GM10248 (cell line): ENCODE measurements at regions not wholly inside any gene's neighbourhood (a gene's known extent, or its start where the extent isn't known, plus 50 kb on each side); places are given as distances from the start of the nearest gene placed in this dataset.

Experiments used
- CTCF ChIA-PET: fragments of 300-600 bp; sonication (Branson Sonifier 250); formaldehyde crosslinking; extraction: SDS; loops from one replicate; lab custom pipeline; 2021; ENCODE audit warnings: antibody characterized with exemption; lab: Yijun Ruan, JAX
- POLR2A ChIA-PET: fragments of 350-650 bp; sonication (Branson Sonifier 250); formaldehyde crosslinking; extraction: SDS; loops from one replicate; lab custom pipeline; 2020; ENCODE audit warnings: antibody characterized with exemption; lab: Yijun Ruan, JAX
- DNase-seq: peaks from one replicate; pipeline ENCODE4 v3.0.0; 2012; ENCODE audit errors: extremely low spot score
- CTCF ChIP-seq: IDR thresholded peaks from 2 replicates; pipeline ENCODE4 v1.5.1; 2012; ENCODE audit warnings: mild to moderate bottlenecking, low read depth; ENCODE audit errors: extremely low read depth, missing control alignments, control extremely low read depth

DNA sequence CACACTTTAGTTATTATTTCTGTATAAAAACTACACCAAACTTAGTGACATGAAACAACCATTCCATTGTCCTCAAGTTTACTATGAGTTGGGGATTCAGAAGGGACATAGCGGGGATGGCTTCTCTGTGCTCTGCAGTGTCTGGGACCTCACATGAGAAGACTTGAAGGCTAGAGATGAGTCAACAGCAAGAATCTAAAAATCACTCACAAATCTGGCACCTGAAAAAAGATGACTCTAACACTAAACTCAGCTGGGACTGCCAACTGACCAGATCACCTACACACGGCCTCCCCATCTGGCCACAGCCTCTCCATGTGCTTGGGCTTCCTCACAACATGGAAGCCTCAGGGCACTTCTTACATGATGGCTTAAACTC lies 63.0 kb upstream of the EYA2 start:
- CTCF ChIA-PET = interaction anchor here (1.0 kb wide), 1 partner anchor 15 kb away, joined by 3 read pairs; no protein-coding TSS in a partner anchor
- DNase-seq = no peak
- TF ChIP-seq CTCF = no peak
- POLR2A ChIA-PET = no interaction called here

GRCh38 chr20:46832555-46832954 lies 62.1 kb upstream of the EYA2 start:
- TF ChIP-seq CTCF = no peak
- POLR2A ChIA-PET = no interaction called here
- CTCF ChIA-PET = interaction anchor here (1.0 kb wide), 1 partner anchor 14 kb away, joined by 3 read pairs; no protein-coding TSS in a partner anchor
- no peak for DNase-seq

- DNase-seq = no peak
- CTCF ChIA-PET = no interaction called here
- TF ChIP-seq CTCF = no peak
- POLR2A ChIA-PET = no interaction called here
These were observed 61.3 kb upstream of the EYA2 start for GRCh38 chr20:46833360-46833759.

DNA sequence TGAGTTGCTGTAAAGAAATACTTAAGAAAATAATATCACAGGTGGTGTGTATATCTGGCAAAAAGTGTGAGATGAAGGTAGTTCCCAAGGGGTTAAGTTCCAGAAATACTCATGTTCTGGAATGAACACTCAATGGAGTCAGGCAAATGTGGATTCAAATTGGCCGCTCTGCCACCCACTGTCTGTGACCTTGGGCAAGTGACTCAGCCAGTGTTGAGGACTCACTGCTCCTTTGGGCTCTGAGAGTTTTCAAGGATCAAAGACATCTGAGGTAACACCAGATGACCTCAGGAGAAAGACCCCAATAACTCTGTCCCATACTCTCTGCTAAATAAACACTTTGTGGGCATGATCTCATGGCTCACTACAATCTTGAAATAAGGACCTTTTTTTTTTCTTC lies 59.2 kb upstream of the EYA2 start:
- DNase-seq = no peak
- POLR2A ChIA-PET = no interaction called here
- CTCF ChIA-PET = no interaction called here
- no peak for TF ChIP-seq CTCF

GRCh38 chr20:46837083-46837482 lies 57.6 kb upstream of the EYA2 start:
- DNase-seq = no peak
- TF ChIP-seq CTCF = no peak
- ChIA-PET CTCF (no interaction called here), POLR2A (no interaction called here)

DNA sequence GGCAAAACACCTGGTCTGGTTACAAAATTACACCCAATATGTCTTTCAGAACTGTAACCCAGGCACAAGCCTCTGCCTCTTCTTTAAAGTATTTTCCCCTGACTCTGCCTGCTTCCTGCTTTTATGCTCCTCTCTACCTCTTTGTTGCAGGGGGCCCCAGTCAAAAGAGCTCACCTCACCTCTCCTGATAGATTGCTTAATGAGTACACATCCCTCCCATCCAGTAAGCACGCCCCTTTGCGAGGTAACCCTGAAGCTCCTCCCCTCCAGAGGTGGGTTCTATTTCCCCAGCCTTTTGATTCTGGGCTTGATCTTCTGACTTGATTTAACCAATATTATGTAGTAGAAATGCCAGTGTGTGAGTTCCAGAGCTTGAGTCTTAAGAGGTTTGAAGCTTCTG lies 56.6 kb upstream of the EYA2 start:
- POLR2A ChIA-PET = no interaction called here
- no peak for TF ChIP-seq CTCF
- CTCF ChIA-PET = no interaction called here
- DNase-seq = no peak
